Ishikawa (cell line): ENCODE measurements at regions not wholly inside any gene's neighbourhood (a gene's known extent, or its start where the extent isn't known, plus 50 kb on each side); places are given as distances from the start of the nearest gene placed in this dataset.

ENCODE experiments used
- CEBPB ChIP-seq: IDR thresholded peaks from 2 replicates; pipeline ENCODE4 v1.6.1; 2012
- TEAD4 ChIP-seq: IDR thresholded peaks from 2 replicates; pipeline ENCODE4 v1.6.1; 2012
- TF ChIP-seq, protein P1 (sequence below): IDR thresholded peaks from 2 replicates; pipeline ENCODE4 v1.6.1; 2012
- TF ChIP-seq, protein P2 (sequence below): IDR thresholded peaks from 2 replicates; pipeline ENCODE4 v1.6.1; 2012

- TF ChIP-seq, protein P1, sequence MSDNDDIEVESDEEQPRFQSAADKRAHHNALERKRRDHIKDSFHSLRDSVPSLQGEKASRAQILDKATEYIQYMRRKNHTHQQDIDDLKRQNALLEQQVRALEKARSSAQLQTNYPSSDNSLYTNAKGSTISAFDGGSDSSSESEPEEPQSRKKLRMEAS: no peak
- TF ChIP-seq TEAD4: no peak
- no peak for TF ChIP-seq CEBPB
- TF ChIP-seq, protein P2, sequence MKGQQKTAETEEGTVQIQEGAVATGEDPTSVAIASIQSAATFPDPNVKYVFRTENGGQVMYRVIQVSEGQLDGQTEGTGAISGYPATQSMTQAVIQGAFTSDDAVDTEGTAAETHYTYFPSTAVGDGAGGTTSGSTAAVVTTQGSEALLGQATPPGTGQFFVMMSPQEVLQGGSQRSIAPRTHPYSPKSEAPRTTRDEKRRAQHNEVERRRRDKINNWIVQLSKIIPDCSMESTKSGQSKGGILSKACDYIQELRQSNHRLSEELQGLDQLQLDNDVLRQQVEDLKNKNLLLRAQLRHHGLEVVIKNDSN: no peak
These were observed 70.1 kb upstream of the LRRC7 start for GRCh38 chr1:69497441-69498221.
